ACC112 (cell line): ENCODE measurements at regions not wholly inside any gene's neighbourhood (a gene's known extent, or its start where the extent isn't known, plus 50 kb on each side); places are given as distances from the start of the nearest gene placed in this dataset.
"Not testable (repeated sequence)": the region's sequence is repeated elsewhere in the genome, so short reads cannot be mapped to it uniquely, and the experiment has no call there.

Experiments used
- H2AFZ ChIP-seq: fragments of 200-600 bp; sonication (generic); one replicate; pipeline ENCODE4 v1.6.0; 2017; ENCODE audit warnings: antibody characterized with exemption, low read length; ENCODE audit not compliant: unreplicated experiment
- H3K27ac ChIP-seq: fragments of 200-600 bp; sonication (generic); 2 replicates; pipeline ENCODE4 v1.5.1; 2014; ENCODE audit warnings: low read depth, mild to moderate bottlenecking, antibody characterized with exemption, low read length, moderate library complexity
- H3K27me3 ChIP-seq: fragments of 200-600 bp; sonication (generic); 2 replicates; pipeline ENCODE4 v1.6.1; 2014; ENCODE audit warnings: mild to moderate bottlenecking, antibody characterized with exemption, low read length, moderate library complexity, mixed read lengths; ENCODE audit not compliant: insufficient read depth
- H3K36me3 ChIP-seq: fragments of 200-600 bp; sonication (generic); 2 replicates; pipeline ENCODE4 v1.6.1; 2016; ENCODE audit warnings: mild to moderate bottlenecking, antibody characterized with exemption, low read length, moderate library complexity, mixed read lengths; ENCODE audit not compliant: insufficient read depth
- H3K4me1 ChIP-seq: fragments of 200-600 bp; sonication (generic); one replicate; pipeline ENCODE4 v1.6.1; 2016; ENCODE audit warnings: low read length, mixed read lengths; ENCODE audit not compliant: insufficient read depth, unreplicated experiment, control insufficient read depth
- H3K4me3 ChIP-seq: fragments of 200-600 bp; sonication (generic); 2 replicates; pipeline ENCODE4 v1.5.1; 2014; ENCODE audit warnings: mild to moderate bottlenecking, low read depth, low read length
- H3K79me2 ChIP-seq: fragments of 200-600 bp; sonication (generic); one replicate; pipeline ENCODE4 v1.6.0; 2016; ENCODE audit warnings: low read length; ENCODE audit not compliant: control insufficient read depth, unreplicated experiment, insufficient read depth

GRCh38 chr2:76697439-76697838 is 824.7 kb downstream of the LRRTM4 start:
- H3K36me3 ChIP-seq, H3K4me1 ChIP-seq, H3K79me2 ChIP-seq, H3K4me3 ChIP-seq, H3K27ac ChIP-seq, H2AFZ ChIP-seq, H3K27me3 ChIP-seq: not testable (repeated sequence)

- Histone ChIP-seq H2AFZ (no peak overlapping the region), H3K36me3 (no peaks in the 10 kb centered on the region), H3K4me3 (no peak overlapping the region), H3K79me2 (no peaks in the 10 kb centered on the region), H3K4me1 (no peaks in the 10 kb centered on the region), H3K27ac (no peak overlapping the region), H3K27me3 (no peaks in the 10 kb centered on the region)
These were observed 829.3 kb downstream of the LRRTM4 start for GRCh38 chr2:76692908-76693307.

- H2AFZ ChIP-seq = no peak overlapping the region
- no peak overlapping the region for H3K4me3 ChIP-seq
- no peaks in the 10 kb centered on the region for H3K79me2 ChIP-seq
- no peak overlapping the region for H3K27ac ChIP-seq
- no peaks in the 10 kb centered on the region for H3K4me1 ChIP-seq
- no peaks in the 10 kb centered on the region for H3K36me3 ChIP-seq
- H3K27me3 ChIP-seq = no peaks in the 10 kb centered on the region
These were observed 833.4 kb downstream of the LRRTM4 start for GRCh38 chr2:76688732-76689131.

GRCh38 chr2:76687923-76688322 is 834.3 kb downstream of the LRRTM4 start:
- Histone ChIP-seq H3K79me2 (no peaks in the 10 kb centered on the region), H3K4me1 (no peaks in the 10 kb centered on the region), H3K27me3 (no peaks in the 10 kb centered on the region), H2AFZ (no peak overlapping the region), H3K27ac (no peak overlapping the region), H3K4me3 (no peak overlapping the region), H3K36me3 (no peaks in the 10 kb centered on the region)

GRCh38 chr2:76684756-76685155 is 837.4 kb downstream of the LRRTM4 start:
- no peaks in the 10 kb centered on the region for H3K36me3 ChIP-seq
- no peaks in the 10 kb centered on the region for H3K4me1 ChIP-seq
- no peaks in the 10 kb centered on the region for H3K27me3 ChIP-seq
- no peaks in the 10 kb centered on the region for H3K79me2 ChIP-seq
- no peak overlapping the region for H3K4me3 ChIP-seq
- no peak overlapping the region for H3K27ac ChIP-seq
- no peak overlapping the region for H2AFZ ChIP-seq

GRCh38 chr2:76679025-76679396 is 843.2 kb downstream of the LRRTM4 start:
- H3K27me3 ChIP-seq = no peaks in the 10 kb centered on the region
- no peaks in the 10 kb centered on the region for H3K4me1 ChIP-seq
- no peak overlapping the region for H3K4me3 ChIP-seq
- H3K79me2 ChIP-seq = no peaks in the 10 kb centered on the region
- no peaks in the 10 kb centered on the region for H3K36me3 ChIP-seq
- no peak overlapping the region for H2AFZ ChIP-seq
- H3K27ac ChIP-seq = no peak overlapping the region

- Histone ChIP-seq H3K79me2 (no peaks in the 10 kb centered on the region), H2AFZ (no peak overlapping the region), H3K4me3 (no peak overlapping the region), H3K4me1 (no peaks in the 10 kb centered on the region), H3K36me3 (no peaks in the 10 kb centered on the region), H3K27me3 (no peaks in the 10 kb centered on the region), H3K27ac (no peak overlapping the region)
These were observed 843.7 kb downstream of the LRRTM4 start for GRCh38 chr2:76678383-76679024.

- no peak overlapping the region for H3K27ac ChIP-seq
- H3K27me3 ChIP-seq = no peaks in the 10 kb centered on the region
- no peaks in the 10 kb centered on the region for H3K79me2 ChIP-seq
- H2AFZ ChIP-seq = no peak overlapping the region
- no peaks in the 10 kb centered on the region for H3K4me1 ChIP-seq
- no peaks in the 10 kb centered on the region for H3K36me3 ChIP-seq
- H3K4me3 ChIP-seq = no peak overlapping the region
These were observed 847.0 kb downstream of the LRRTM4 start for GRCh38 chr2:76675212-76675611.

- no peak overlapping the region for H2AFZ ChIP-seq
- no peak overlapping the region for H3K4me3 ChIP-seq
- no peaks in the 10 kb centered on the region for H3K27me3 ChIP-seq
- H3K4me1 ChIP-seq = no peaks in the 10 kb centered on the region
- H3K79me2 ChIP-seq = no peaks in the 10 kb centered on the region
- no peaks in the 10 kb centered on the region for H3K36me3 ChIP-seq
- H3K27ac ChIP-seq = no peak overlapping the region
These were observed 849.4 kb downstream of the LRRTM4 start for GRCh38 chr2:76672798-76673197.

GRCh38 chr2:76669966-76670465 is 852.2 kb downstream of the LRRTM4 start:
- H3K4me3 ChIP-seq = no peak overlapping the region
- H3K27ac ChIP-seq = no peak overlapping the region
- no peaks in the 10 kb centered on the region for H3K27me3 ChIP-seq
- H3K36me3 ChIP-seq = no peaks in the 10 kb centered on the region
- H2AFZ ChIP-seq = no peak overlapping the region
- H3K79me2 ChIP-seq = no peaks in the 10 kb centered on the region
- H3K4me1 ChIP-seq = no peaks in the 10 kb centered on the region

GRCh38 chr2:76668279-76668678 is 853.9 kb downstream of the LRRTM4 start:
- no peaks in the 10 kb centered on the region for H3K36me3 ChIP-seq
- no peak overlapping the region for H3K4me3 ChIP-seq
- H3K4me1 ChIP-seq = no peaks in the 10 kb centered on the region
- H2AFZ ChIP-seq = no peak overlapping the region
- no peaks in the 10 kb centered on the region for H3K27me3 ChIP-seq
- no peaks in the 10 kb centered on the region for H3K79me2 ChIP-seq
- no peak overlapping the region for H3K27ac ChIP-seq
